ENCODE measurements at regions not wholly inside any gene's neighbourhood (a gene's known extent, or its start where the extent isn't known, plus 50 kb on each side); places are given as distances from the start of the nearest gene placed in this dataset.

- TF ChIP-seq, protein P1, sequence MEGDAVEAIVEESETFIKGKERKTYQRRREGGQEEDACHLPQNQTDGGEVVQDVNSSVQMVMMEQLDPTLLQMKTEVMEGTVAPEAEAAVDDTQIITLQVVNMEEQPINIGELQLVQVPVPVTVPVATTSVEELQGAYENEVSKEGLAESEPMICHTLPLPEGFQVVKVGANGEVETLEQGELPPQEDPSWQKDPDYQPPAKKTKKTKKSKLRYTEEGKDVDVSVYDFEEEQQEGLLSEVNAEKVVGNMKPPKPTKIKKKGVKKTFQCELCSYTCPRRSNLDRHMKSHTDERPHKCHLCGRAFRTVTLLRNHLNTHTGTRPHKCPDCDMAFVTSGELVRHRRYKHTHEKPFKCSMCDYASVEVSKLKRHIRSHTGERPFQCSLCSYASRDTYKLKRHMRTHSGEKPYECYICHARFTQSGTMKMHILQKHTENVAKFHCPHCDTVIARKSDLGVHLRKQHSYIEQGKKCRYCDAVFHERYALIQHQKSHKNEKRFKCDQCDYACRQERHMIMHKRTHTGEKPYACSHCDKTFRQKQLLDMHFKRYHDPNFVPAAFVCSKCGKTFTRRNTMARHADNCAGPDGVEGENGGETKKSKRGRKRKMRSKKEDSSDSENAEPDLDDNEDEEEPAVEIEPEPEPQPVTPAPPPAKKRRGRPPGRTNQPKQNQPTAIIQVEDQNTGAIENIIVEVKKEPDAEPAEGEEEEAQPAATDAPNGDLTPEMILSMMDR (conservative IDR thresholded peaks at IDR 0.05 in 1 of 2, IDR thresholded peaks at IDR 0.05 in 1 of 2; ENCODE audit: low read depth in 1 of 2, low read length in 2 of 2): no peak
- TF ChIP-seq EZH2 (IDR thresholded peaks at IDR 0.05; ENCODE audit: low read length, missing control alignments): no peak
These were observed 89.8 kb downstream of the UNCX start for GRCh38 chr7:1322240-1323110.
